OCI-LY3 (cell line): ENCODE measurements at regions not wholly inside any gene's neighbourhood (a gene's known extent, or its start where the extent isn't known, plus 50 kb on each side); places are given as distances from the start of the nearest gene placed in this dataset.

Source experiments
- CTCF ChIP-seq: fragments of 200-600, 300-600 bp; sonication (generic); IDR thresholded peaks from 2 replicates; pipeline ENCODE4 v1.5.1; 2014; ENCODE audit warnings: antibody characterized with exemption, low read length, low read depth
- EZH2phosphoT487 ChIP-seq: fragments of 200-600 bp; shearing (Covaris generic); IDR thresholded peaks from 2 replicates; pipeline ENCODE4 v1.6.1; 2018; ENCODE audit warnings: antibody characterized with exemption, mixed run types, low read depth

DNA sequence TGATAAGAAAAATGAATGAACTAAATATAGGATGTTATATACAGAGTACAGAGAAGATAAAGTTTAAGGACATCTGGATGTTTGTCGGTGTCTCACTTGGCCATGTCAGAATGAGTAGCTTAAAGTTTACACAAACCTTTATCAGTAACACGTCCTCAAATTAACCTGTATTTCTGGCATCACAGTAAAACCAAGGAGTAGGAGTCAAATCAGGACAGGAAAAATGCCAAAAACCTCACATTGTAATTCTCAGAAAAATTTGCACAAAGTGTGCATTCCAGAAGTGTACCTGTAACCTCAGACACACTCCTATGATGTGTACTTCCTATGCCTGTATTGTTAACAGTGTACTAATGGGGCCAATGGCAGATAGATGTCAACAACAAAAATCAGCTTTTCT, 139.3 kb downstream of the SMC2 start:
- no peak for TF ChIP-seq CTCF
- no peak for TF ChIP-seq EZH2phosphoT487
